ENCODE measurements at regions not wholly inside any gene's neighbourhood (a gene's known extent, or its start where the extent isn't known, plus 50 kb on each side); places are given as distances from the start of the nearest gene placed in this dataset.
A peak's percentile ranks its signal among the peaks of the same experiment; 100 is the strongest.

DNA sequence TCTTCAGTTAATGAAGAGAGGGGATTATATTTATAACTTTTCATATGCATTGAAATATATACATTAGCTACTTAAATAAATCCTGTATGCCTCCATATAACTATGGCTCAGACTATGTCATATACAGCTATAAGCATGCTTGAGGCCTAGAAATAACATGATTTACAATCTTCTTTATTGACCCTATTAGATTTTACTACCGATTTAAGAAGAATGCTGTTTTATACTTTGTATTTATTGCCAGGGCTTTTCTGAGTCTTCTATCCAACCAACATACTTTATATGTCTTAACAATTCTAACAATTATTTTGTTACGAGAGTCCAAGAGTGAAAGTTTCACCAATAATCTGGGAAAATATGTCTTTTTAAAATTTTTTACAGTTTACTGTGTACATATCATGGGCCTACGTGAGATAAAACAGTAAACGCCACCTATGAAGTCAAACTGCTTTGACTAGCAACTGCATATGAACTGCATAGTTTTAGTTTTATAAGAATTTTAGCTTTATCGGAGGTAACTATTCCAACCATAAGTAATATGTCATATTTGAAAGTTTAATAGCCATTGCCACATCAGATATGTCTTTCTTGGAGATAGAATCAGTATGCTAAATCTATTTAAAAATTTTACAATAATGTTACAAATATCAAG is 861.0 kb downstream of the USP25 start:
- TF ChIP-seq, protein P1, sequence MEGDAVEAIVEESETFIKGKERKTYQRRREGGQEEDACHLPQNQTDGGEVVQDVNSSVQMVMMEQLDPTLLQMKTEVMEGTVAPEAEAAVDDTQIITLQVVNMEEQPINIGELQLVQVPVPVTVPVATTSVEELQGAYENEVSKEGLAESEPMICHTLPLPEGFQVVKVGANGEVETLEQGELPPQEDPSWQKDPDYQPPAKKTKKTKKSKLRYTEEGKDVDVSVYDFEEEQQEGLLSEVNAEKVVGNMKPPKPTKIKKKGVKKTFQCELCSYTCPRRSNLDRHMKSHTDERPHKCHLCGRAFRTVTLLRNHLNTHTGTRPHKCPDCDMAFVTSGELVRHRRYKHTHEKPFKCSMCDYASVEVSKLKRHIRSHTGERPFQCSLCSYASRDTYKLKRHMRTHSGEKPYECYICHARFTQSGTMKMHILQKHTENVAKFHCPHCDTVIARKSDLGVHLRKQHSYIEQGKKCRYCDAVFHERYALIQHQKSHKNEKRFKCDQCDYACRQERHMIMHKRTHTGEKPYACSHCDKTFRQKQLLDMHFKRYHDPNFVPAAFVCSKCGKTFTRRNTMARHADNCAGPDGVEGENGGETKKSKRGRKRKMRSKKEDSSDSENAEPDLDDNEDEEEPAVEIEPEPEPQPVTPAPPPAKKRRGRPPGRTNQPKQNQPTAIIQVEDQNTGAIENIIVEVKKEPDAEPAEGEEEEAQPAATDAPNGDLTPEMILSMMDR (IDR thresholded peaks at IDR 0.05): no peak
- H3K27me3 Mint-ChIP-seq (ENCODE audit: insufficient read depth): no peaks in the 10 kb centered on the region
- H3K4me3 Mint-ChIP-seq: 0 out of 2 replicates have a peak overlapping the region, but pooled peaks have one; percentile 12
- no peak overlapping the region for H3K27ac Mint-ChIP-seq
- DNase-seq: no peak
- no peaks in the 10 kb centered on the region for H3K36me3 Mint-ChIP-seq (ENCODE audit: low read depth)
- no peaks in the 10 kb centered on the region for H3K9me3 Mint-ChIP-seq
- peaks cover 11% of the 10 kb centered on the region for H3K4me1 Mint-ChIP-seq (ENCODE audit: low read depth)

DNA sequence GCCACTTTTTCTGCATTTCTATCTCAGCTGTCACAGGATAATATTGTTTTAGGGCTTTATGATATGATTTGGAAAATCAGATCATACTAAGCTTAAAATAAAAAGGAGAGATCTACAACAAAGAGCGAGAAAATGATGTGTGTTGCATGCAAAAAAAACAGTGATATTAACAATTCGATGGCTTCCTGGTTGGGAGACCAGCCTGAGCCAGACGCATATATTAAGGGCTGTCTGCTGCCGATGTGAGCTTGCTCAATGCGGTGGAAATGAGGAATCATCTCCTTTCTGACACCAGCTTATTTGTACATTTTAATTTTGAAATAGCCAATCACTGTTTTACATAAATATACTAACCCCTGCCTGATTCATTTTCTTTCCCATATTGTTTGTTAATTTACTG is 862.6 kb downstream of the USP25 start:
- Mint-ChIP-seq H3K4me3 (no peak overlapping the region; the same call in 1 of the 2 replicates), H3K4me1 (ENCODE audit: low read depth) (peaks cover 11% of the 10 kb centered on the region), H3K36me3 (ENCODE audit: low read depth) (no peaks in the 10 kb centered on the region), H3K9me3 (no peaks in the 10 kb centered on the region), H3K27me3 (ENCODE audit: insufficient read depth) (no peaks in the 10 kb centered on the region), H3K27ac (no peak overlapping the region)
- no peak for DNase-seq
- TF ChIP-seq, protein P1 (IDR thresholded peaks at IDR 0.05): no peak

DNA sequence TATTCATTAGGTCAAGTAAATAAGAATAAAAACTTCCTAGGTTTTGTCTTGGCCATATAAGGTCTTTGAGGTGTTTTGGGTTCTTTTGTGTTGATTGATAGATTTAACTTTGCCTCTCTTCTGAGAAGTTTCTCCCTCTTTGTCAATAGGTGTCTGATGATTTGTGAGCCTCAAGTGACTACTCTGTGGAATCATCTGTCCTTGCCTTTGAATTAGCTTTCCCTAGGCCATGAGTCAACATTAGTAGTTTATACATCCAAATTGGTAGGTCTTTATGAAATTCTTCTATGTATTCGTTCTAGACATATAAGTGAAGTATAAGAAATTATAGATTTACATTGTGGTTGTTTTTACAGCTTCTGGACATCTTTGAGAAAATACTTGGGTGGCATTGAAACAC is 864.4 kb downstream of the USP25 start:
- H3K27me3 Mint-ChIP-seq (ENCODE audit: insufficient read depth): no peaks in the 10 kb centered on the region; the same call in 1 of the 2 replicates
- DNase-seq: no peak
- H3K4me3 Mint-ChIP-seq: no peak overlapping the region
- TF ChIP-seq, protein P1 (IDR thresholded peaks at IDR 0.05): no peak
- no peaks in the 10 kb centered on the region for H3K36me3 Mint-ChIP-seq (ENCODE audit: low read depth)
- peaks cover 11% of the 10 kb centered on the region for H3K4me1 Mint-ChIP-seq (ENCODE audit: low read depth)
- H3K27ac Mint-ChIP-seq: no peak overlapping the region
- H3K9me3 Mint-ChIP-seq: no peaks in the 10 kb centered on the region

DNA sequence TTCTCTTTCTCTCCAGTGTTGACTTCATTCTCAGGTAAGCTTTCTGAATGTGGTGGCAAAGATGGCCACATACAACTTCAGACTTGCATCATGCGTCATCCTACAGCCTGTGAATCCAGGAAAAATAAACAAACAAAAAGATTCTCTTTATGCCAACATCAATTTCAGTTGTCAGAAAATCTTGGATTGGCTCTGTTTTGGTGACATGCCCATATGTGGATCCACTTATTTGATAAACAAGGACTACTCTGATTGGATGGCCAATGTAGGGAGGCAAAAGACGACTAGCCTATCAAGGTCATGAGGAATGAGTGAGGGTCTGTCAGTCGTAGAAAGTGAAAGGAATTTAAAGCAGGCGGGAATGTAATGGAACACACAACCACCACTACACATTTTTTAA is 866.6 kb downstream of the USP25 start:
- TF ChIP-seq, protein P1 (IDR thresholded peaks at IDR 0.05): no peak
- peaks cover 11% of the 10 kb centered on the region for H3K4me1 Mint-ChIP-seq (ENCODE audit: low read depth)
- H3K9me3 Mint-ChIP-seq: no peaks in the 10 kb centered on the region
- no peaks in the 10 kb centered on the region; the same call in 1 of the 2 replicates for H3K27me3 Mint-ChIP-seq (ENCODE audit: insufficient read depth)
- no peak overlapping the region for H3K27ac Mint-ChIP-seq
- H3K4me3 Mint-ChIP-seq: no peak overlapping the region
- no peak for DNase-seq
- no peaks in the 10 kb centered on the region for H3K36me3 Mint-ChIP-seq (ENCODE audit: low read depth)

- no peaks in the 10 kb centered on the region for H3K9me3 Mint-ChIP-seq
- H3K4me1 Mint-ChIP-seq (ENCODE audit: low read depth): peaks cover 11% of the 10 kb centered on the region
- H3K4me3 Mint-ChIP-seq: no peak overlapping the region
- TF ChIP-seq, protein P1 (IDR thresholded peaks at IDR 0.05): no peak
- no peak overlapping the region for H3K27ac Mint-ChIP-seq
- H3K36me3 Mint-ChIP-seq (ENCODE audit: low read depth): no peaks in the 10 kb centered on the region
- DNase-seq: no peak
- H3K27me3 Mint-ChIP-seq (ENCODE audit: insufficient read depth): no peaks in the 10 kb centered on the region; the same call in 1 of the 2 replicates
These were observed 868.0 kb downstream of the USP25 start for GRCh38 chr21:16597753-16598152.

Data from HFFc6 (cell line).